Right lobe of liver (tissue), 6 donors: ENCODE measurements at regions not wholly inside any gene's neighbourhood (a gene's known extent, or its start where the extent isn't known, plus 50 kb on each side); places are given as distances from the start of the nearest gene placed in this dataset.

Source experiments
- ATAC-seq, 4 donors: fragments of 200-7000 bp; cut with Tn5 transposase; one replicate each; pipeline ENCODE4 v1.9.1; 2020; ENCODE audit warnings: mild to moderate bottlenecking in 4 of 4, moderate library complexity in 4 of 4
- DNase-seq, 3 donors: peaks; one replicate each; pipeline ENCODE4 v3.0.0-alpha.2; 2020
- H3K27ac ChIP-seq, 3 donors: fragments of 200-600 bp; one replicate each; pipeline ENCODE4 v1.8.0; 2022
- H3K27me3 ChIP-seq, 2 donors: fragments of 200-600 bp; one replicate each; pipeline ENCODE4 v1.8.0; 2022
- H3K36me3 ChIP-seq, 4 donors: fragments of 200-600 bp; sonication (generic) in 1 of 4; one replicate each; pipeline versions ENCODE4 v1.5.1 to v1.8.0; 2017 to 2022; ENCODE audit warnings: control low read depth in 1 of 4
- H3K4me1 ChIP-seq, 4 donors: fragments of 200-600 bp; sonication (generic) in 1 of 4; one replicate each; pipeline versions ENCODE4 v1.5.1 to v1.8.0; 2017 to 2022; ENCODE audit warnings: control low read depth in 1 of 4
- H3K4me3 ChIP-seq, 3 donors: fragments of 200-600 bp; one replicate each; pipeline ENCODE4 v1.8.0; 2022
- H3K9me3 ChIP-seq, 4 donors: fragments of 200-600 bp; sonication (generic) in 1 of 4; one replicate each; pipeline versions ENCODE4 v1.5.1 to v1.8.0; 2017 to 2022; ENCODE audit warnings: control low read depth in 1 of 4
- CTCF ChIP-seq, 4 donors: fragments of 200-600 bp in 3 of 4; fragments of 450-650 bp in 1 of 4; IDR thresholded peaks; one replicate each; pipeline versions ENCODE4 v1.5.1 to v1.8.0; 2016 to 2022; ENCODE audit warnings: antibody characterized with exemption in 4 of 4, mild to moderate bottlenecking in 2 of 4
- POLR2A ChIP-seq: fragments of 450-650 bp; IDR thresholded peaks from one replicate; pipeline ENCODE4 v1.6.1; 2017; ENCODE audit warnings: antibody characterized with exemption, mild to moderate bottlenecking
- WGBS: methylation state at CpG from one replicate; pipeline ENCODE4 v1.1.6; 2018; ENCODE audit warnings: low coverage, low lambda C conversion rate; ENCODE audit not compliant: insufficient coverage; ENCODE audit errors: missing lambda C conversion rate; 5-methylcytosine and 5-hydroxymethylcytosine counted together
- intact Hi-C, 2 donors: fragments of 100-400 bp; cut with DNase I; formaldehyde crosslinking; loops; one replicate each; pipeline versions ENCODE4 v1.11.2 to v1.14.1; 2022
- donor health status: DM: no; HTN: yes; CAD: no.
- donor health status: DM: no; HTN: no; CAD: no.
- donor health status: DM: no; HTN: no; CAD: no.
- donor health status: DM: no; HTN: yes; CAD: no.
- donor health status: DM: no; HTN: yes; CAD: no.

- no peak for TF ChIP-seq CTCF (IDR thresholded peaks at IDR 0.05)
- no peak for TF ChIP-seq POLR2A
- DNase-seq = no peak
- no peak overlapping the region for H3K4me3 ChIP-seq
- no peak overlapping the region for H3K27ac ChIP-seq
- H3K27me3 ChIP-seq = no peaks in the 10 kb centered on the region
- intact Hi-C loops = no loop called here
- no peaks in the 10 kb centered on the region for H3K4me1 ChIP-seq
- no peaks in the 10 kb centered on the region for H3K36me3 ChIP-seq
- ATAC-seq = no peak
- no peaks in the 10 kb centered on the region for H3K9me3 ChIP-seq
- 15% methylated on average over 2 of the region's 2 CpGs for WGBS
These were observed 687.4 kb downstream of the DIAPH3 start for GRCh38 chr13:59476366-59476765.

GRCh38 chr13:59477011-59477410, 686.7 kb downstream of the DIAPH3 start:
- WGBS = 60% methylated on average over 3 of the region's 3 CpGs
- no peaks in the 10 kb centered on the region for H3K36me3 ChIP-seq
- no peaks in the 10 kb centered on the region for H3K9me3 ChIP-seq
- no peaks in the 10 kb centered on the region for H3K4me1 ChIP-seq
- no peak overlapping the region for H3K27ac ChIP-seq
- H3K27me3 ChIP-seq = no peaks in the 10 kb centered on the region
- DNase-seq = no peak
- TF ChIP-seq CTCF (IDR thresholded peaks at IDR 0.05) (peak in 1 of 4 donors; percentile 6), POLR2A (no peak)
- H3K4me3 ChIP-seq = no peak overlapping the region
- no peak for ATAC-seq
- intact Hi-C loops = no loop called here

- DNase-seq (no peak), ATAC-seq (no peak)
- no peak overlapping the region for H3K27ac ChIP-seq
- H3K27me3 ChIP-seq = no peaks in the 10 kb centered on the region
- 55% methylated on average over 7 of the region's 7 CpGs for WGBS
- H3K9me3 ChIP-seq = no peaks in the 10 kb centered on the region
- intact Hi-C loops = no loop called here
- TF ChIP-seq CTCF (IDR thresholded peaks at IDR 0.05) = no peak
- no peak for TF ChIP-seq POLR2A
- H3K36me3 ChIP-seq = no peaks in the 10 kb centered on the region
- H3K4me1 ChIP-seq = no peaks in the 10 kb centered on the region
- H3K4me3 ChIP-seq = no peak overlapping the region
These were observed 684.8 kb downstream of the DIAPH3 start for GRCh38 chr13:59478908-59479307.

- intact Hi-C loops = no loop called here
- Histone ChIP-seq H3K27me3 (no peaks in the 10 kb centered on the region), H3K4me1 (no peaks in the 10 kb centered on the region), H3K27ac (no peak overlapping the region), H3K4me3 (no peak overlapping the region), H3K9me3 (no peaks in the 10 kb centered on the region), H3K36me3 (no peaks in the 10 kb centered on the region)
- WGBS = 53% methylated on average over 2 of the region's 3 CpGs
- TF ChIP-seq CTCF (IDR thresholded peaks at IDR 0.05) = no peak
- TF ChIP-seq POLR2A = no peak
- ATAC-seq (no peak), DNase-seq (no peak)
These were observed 684.1 kb downstream of the DIAPH3 start for GRCh38 chr13:59479629-59480028.
